PC-3 (cell line): ENCODE measurements at regions not wholly inside any gene's neighbourhood (a gene's known extent, or its start where the extent isn't known, plus 50 kb on each side); places are given as distances from the start of the nearest gene placed in this dataset.

Experiments
- EZH2 ChIP-seq: fragments of 300-600 bp; sonication (generic); IDR thresholded peaks from one replicate; pipeline ENCODE4 v1.6.1; 2017; ENCODE audit warnings: antibody characterized with exemption, mild to moderate bottlenecking, low read length; ENCODE audit not compliant: unreplicated experiment
- TF ChIP-seq, protein P1 (sequence below): fragments of 300-600 bp; sonication (generic); conservative IDR thresholded peaks from 2 replicates; pipeline ENCODE4 v1.5.1; 2017; ENCODE audit warnings: antibody characterized with exemption, low read depth, mild to moderate bottlenecking, low read length

DNA sequence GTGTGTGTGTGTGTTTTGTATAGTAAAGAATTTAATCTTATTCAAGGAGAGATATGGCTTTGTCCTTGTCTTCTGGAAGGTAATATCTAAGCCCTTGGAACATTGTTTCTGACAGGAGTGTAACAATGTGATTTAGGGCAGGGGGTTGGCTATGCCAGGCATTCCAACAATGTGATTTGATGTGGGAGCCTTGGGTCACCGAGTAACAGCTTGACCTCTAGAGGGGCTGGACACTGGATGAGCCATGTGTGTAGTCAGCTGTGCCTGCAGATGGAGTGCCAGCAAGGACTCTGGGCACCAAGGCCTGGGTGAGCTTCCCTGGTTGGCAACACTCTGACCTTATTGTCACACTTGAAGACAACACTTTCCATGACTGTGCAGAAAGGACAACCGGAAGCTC is 336.1 kb upstream of the ZP4 start:
- TF ChIP-seq, protein P1, sequence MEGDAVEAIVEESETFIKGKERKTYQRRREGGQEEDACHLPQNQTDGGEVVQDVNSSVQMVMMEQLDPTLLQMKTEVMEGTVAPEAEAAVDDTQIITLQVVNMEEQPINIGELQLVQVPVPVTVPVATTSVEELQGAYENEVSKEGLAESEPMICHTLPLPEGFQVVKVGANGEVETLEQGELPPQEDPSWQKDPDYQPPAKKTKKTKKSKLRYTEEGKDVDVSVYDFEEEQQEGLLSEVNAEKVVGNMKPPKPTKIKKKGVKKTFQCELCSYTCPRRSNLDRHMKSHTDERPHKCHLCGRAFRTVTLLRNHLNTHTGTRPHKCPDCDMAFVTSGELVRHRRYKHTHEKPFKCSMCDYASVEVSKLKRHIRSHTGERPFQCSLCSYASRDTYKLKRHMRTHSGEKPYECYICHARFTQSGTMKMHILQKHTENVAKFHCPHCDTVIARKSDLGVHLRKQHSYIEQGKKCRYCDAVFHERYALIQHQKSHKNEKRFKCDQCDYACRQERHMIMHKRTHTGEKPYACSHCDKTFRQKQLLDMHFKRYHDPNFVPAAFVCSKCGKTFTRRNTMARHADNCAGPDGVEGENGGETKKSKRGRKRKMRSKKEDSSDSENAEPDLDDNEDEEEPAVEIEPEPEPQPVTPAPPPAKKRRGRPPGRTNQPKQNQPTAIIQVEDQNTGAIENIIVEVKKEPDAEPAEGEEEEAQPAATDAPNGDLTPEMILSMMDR: no peak
- TF ChIP-seq EZH2: no peak
